Nephron (organoid): ENCODE measurements at regions not wholly inside any gene's neighbourhood (a gene's known extent, or its start where the extent isn't known, plus 50 kb on each side); places are given as distances from the start of the nearest gene placed in this dataset.
"Not testable (repeated sequence)": the region's sequence is repeated elsewhere in the genome, so short reads cannot be mapped to it uniquely, and the experiment has no call there.

Experiments
- H3K27ac Mint-ChIP-seq, 3 experiments: 2 replicates each; pipeline ENCODE4 v1.8.0; 2020; ENCODE audit warnings: mixed read lengths in 3 of 3, mild to moderate bottlenecking in 2 of 3, moderate library complexity in 1 of 3
- H3K27me3 Mint-ChIP-seq: 2 replicates; pipeline ENCODE4 v1.8.0; 2021; ENCODE audit warnings: low read depth, mild to moderate bottlenecking, moderate library complexity, mixed read lengths
- H3K36me3 Mint-ChIP-seq: 2 replicates; pipeline ENCODE4 v1.8.0; 2020; ENCODE audit warnings: low read depth, mixed read lengths
- H3K4me1 Mint-ChIP-seq: 2 replicates; pipeline ENCODE4 v1.8.0; 2020; ENCODE audit warnings: mixed read lengths
- H3K4me3 Mint-ChIP-seq, 3 experiments: 2 replicates each; pipeline ENCODE4 v1.8.0; 2020; ENCODE audit warnings: mild to moderate bottlenecking in 3 of 3, mixed read lengths in 3 of 3, moderate library complexity in 2 of 3
- H3K9me3 Mint-ChIP-seq: 2 replicates; pipeline ENCODE4 v1.8.0; 2020; ENCODE audit warnings: mixed read lengths
- CTCF ChIP-seq, 3 experiments: fragments of 200-600 bp; sonication (generic); IDR thresholded peaks; one replicate each; pipeline ENCODE4 v1.5.0; 2021; ENCODE audit warnings: antibody characterized with exemption in 3 of 3; ENCODE audit not compliant: unreplicated experiment in 3 of 3

- no peaks in the 10 kb centered on the region for H3K36me3 Mint-ChIP-seq
Observed at GRCh38 chr16:88202207-88202745, 180.5 kb upstream of the ZNF469 start.

GRCh38 chr16:88202856-88203681 is 179.7 kb upstream of the ZNF469 start:
- not testable (repeated sequence) for H3K9me3 Mint-ChIP-seq, H3K4me1 Mint-ChIP-seq, H3K27ac Mint-ChIP-seq, H3K36me3 Mint-ChIP-seq, H3K27me3 Mint-ChIP-seq, H3K4me3 Mint-ChIP-seq

More at GRCh38 chr16:88202207-88202745, 180.5 kb upstream of the ZNF469 start:
- TF ChIP-seq CTCF (IDR thresholded peaks at IDR 0.05; ENCODE audit: unreplicated experiment in 3 of 3), result no peak
- Mint-ChIP-seq H3K27me3 (no peaks in the 10 kb centered on the region), H3K9me3 (no peaks in the 10 kb centered on the region), H3K4me1 (peaks cover 5% of the 10 kb centered on the region), H3K27ac (no peak overlapping the region), H3K4me3 (no peak overlapping the region)

GRCh38 chr16:88204131-88205110 is 178.3 kb upstream of the ZNF469 start:
- H3K27ac Mint-ChIP-seq, H3K27me3 Mint-ChIP-seq, H3K4me3 Mint-ChIP-seq, H3K36me3 Mint-ChIP-seq, H3K4me1 Mint-ChIP-seq, H3K9me3 Mint-ChIP-seq: not testable (repeated sequence)

GRCh38 chr16:88205482-88205881 is 177.3 kb upstream of the ZNF469 start:
- H3K9me3 Mint-ChIP-seq, H3K4me3 Mint-ChIP-seq, H3K27me3 Mint-ChIP-seq, H3K4me1 Mint-ChIP-seq, H3K36me3 Mint-ChIP-seq: not testable (repeated sequence)
- H3K27ac Mint-ChIP-seq, result peak overlapping the region in 2 of 3 experiments; percentile 42 to 57

DNA sequence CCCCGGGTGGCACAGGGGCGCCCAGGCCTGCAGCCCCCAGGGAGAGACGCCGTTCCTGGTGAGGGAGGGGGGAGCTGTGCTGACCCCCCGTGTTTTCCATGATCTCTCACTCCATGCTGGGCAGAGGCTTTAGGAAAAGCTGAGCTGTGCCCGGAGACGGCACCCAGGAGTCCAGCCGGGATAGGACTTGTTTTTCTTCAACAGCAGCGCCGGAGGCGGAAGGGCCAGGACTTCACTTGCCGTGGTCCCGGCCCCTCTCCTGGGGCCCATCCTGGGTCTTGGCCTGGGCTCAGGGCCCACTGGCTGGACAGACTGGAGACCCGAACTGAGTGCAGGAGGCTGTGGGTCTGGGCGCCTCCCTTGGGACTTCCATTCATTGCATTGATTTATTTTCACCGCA is 176.8 kb upstream of the ZNF469 start:
- not testable (repeated sequence) for H3K27ac Mint-ChIP-seq, H3K4me3 Mint-ChIP-seq, H3K4me1 Mint-ChIP-seq, H3K36me3 Mint-ChIP-seq, H3K9me3 Mint-ChIP-seq, H3K27me3 Mint-ChIP-seq

- not testable (repeated sequence) for H3K27me3 Mint-ChIP-seq, H3K9me3 Mint-ChIP-seq, H3K36me3 Mint-ChIP-seq, H3K4me3 Mint-ChIP-seq, H3K4me1 Mint-ChIP-seq, H3K27ac Mint-ChIP-seq
Observed at GRCh38 chr16:88206516-88206915, 176.2 kb upstream of the ZNF469 start.

DNA sequence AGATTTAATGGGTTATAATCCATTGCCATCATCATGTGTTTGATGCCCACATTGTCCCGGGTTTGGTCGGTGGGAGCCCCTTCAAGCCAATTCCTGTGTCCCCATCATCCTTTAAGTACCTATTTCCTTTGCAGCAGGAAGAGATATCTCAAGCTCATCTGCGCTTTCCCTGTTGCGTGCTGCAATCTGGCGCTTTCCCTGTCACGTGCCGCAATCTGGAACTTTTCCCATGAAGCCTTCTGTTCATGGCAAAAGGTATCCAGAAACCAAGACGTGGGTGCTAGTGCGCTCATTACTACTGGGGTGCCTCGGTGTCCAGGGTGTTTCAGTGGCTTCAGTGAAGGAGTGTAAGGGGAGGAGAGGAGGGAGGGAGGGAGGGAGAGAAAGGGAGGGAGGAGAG is 174.6 kb upstream of the ZNF469 start:
- peaks cover 4% of the 10 kb centered on the region for H3K9me3 Mint-ChIP-seq
- H3K4me1 Mint-ChIP-seq, result peaks cover 5% of the 10 kb centered on the region
- no peak overlapping the region for H3K27ac Mint-ChIP-seq
- H3K36me3 Mint-ChIP-seq, result no peaks in the 10 kb centered on the region
- peaks cover 9% of the 10 kb centered on the region for H3K27me3 Mint-ChIP-seq
- TF ChIP-seq CTCF (IDR thresholded peaks at IDR 0.05; ENCODE audit: unreplicated experiment in 3 of 3), result no peak
- no peak overlapping the region for H3K4me3 Mint-ChIP-seq

GRCh38 chr16:88208776-88209175 is 174.0 kb upstream of the ZNF469 start:
- H3K4me3 Mint-ChIP-seq, H3K4me1 Mint-ChIP-seq, H3K27me3 Mint-ChIP-seq, H3K9me3 Mint-ChIP-seq, H3K36me3 Mint-ChIP-seq, H3K27ac Mint-ChIP-seq: not testable (repeated sequence)

- not testable (repeated sequence) for H3K36me3 Mint-ChIP-seq, H3K4me1 Mint-ChIP-seq, H3K27ac Mint-ChIP-seq, H3K27me3 Mint-ChIP-seq, H3K9me3 Mint-ChIP-seq, H3K4me3 Mint-ChIP-seq
Observed at GRCh38 chr16:88209579-88209978, 173.2 kb upstream of the ZNF469 start.

DNA sequence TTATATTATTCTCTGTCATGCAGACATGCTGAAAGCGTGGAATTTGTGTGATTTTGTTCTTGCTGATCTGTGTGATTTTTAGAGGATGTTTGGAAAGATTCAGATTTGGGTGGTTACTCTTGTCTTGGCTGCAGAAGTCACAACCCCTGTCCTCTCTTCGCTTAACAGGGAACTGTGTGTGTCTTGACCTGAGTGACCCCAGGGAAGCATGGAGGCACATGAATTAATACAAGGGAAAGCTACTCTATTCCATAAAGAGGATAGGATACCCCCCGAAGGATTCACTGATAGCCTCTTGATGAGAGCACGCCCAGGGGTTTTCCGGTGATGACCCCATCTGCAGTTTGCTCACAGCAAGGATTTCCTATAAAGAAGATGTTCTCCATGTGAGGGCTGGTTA is 168.8 kb upstream of the ZNF469 start:
- not testable (repeated sequence) for H3K36me3 Mint-ChIP-seq, H3K27ac Mint-ChIP-seq, H3K4me3 Mint-ChIP-seq, H3K27me3 Mint-ChIP-seq, H3K4me1 Mint-ChIP-seq
- peaks cover 10% of the 10 kb centered on the region for H3K9me3 Mint-ChIP-seq

GRCh38 chr16:88221001-88221761 is 161.6 kb upstream of the ZNF469 start:
- H3K4me3 Mint-ChIP-seq, H3K4me1 Mint-ChIP-seq, H3K36me3 Mint-ChIP-seq, H3K9me3 Mint-ChIP-seq, H3K27me3 Mint-ChIP-seq: not testable (repeated sequence)
- H3K27ac Mint-ChIP-seq, result peak overlapping the region in 2 of 3 experiments; percentile 6 to 16

DNA sequence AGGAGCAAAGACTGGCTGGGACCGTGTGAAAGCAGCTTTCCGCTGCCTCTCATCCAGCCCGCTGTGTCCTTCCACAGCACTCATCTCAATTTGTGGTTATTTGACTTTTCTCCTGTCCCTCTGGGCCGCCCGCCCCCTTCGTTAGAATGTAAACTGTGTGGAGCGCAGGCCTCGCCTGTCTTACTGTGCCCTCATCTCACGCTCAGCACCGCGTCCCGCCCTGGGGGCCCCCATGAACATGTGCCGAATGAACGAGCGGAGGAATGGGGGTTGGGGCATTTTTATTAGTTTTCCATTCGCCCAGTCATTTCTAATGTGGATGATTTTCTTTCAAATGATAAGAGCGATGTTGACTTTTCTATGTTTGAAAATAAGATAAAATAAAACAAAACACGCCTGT is 159.1 kb upstream of the ZNF469 start:
- not testable (repeated sequence) for H3K9me3 Mint-ChIP-seq, H3K4me3 Mint-ChIP-seq, H3K27me3 Mint-ChIP-seq

More for the DNA sequence above, 159.1 kb upstream of the ZNF469 start:
- peaks cover 12% of the 10 kb centered on the region for H3K4me1 Mint-ChIP-seq
- H3K27ac Mint-ChIP-seq, result peak overlapping the region in 2 of 3 experiments; percentile 11 to 57
- not testable (repeated sequence) for H3K36me3 Mint-ChIP-seq
